GM21526 (cell line): ENCODE measurements at regions not wholly inside any gene's neighbourhood (a gene's known extent, or its start where the extent isn't known, plus 50 kb on each side); places are given as distances from the start of the nearest gene placed in this dataset.

Source experiments
- ATAC-seq: cut with Tn5 transposase; IDR thresholded peaks from one replicate; pipeline ENCODE4 v1.9.1; 2021; ENCODE audit warnings: moderate library complexity; ENCODE audit not compliant: unreplicated experiment, low FRiP score

DNA sequence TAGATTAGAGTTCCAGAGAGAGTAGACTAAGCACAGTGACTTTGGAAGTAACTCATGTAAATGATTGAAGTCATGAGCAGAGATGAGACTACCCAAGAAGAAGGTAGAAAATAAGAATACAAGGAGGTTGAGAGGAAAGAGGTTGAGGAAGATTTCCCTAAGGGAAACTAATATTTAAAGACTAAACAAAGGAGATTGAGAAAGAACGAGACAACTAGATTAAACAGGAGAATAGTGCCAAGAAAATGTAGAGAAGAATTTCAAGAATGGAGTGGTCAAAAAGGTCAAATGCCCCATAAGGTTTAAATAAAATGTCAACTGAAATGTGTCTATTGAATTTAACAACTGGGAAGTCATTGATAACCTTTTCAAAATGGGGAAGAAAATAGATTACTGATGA, 59.0 kb downstream of the RPS29 start:
- ATAC-seq: no peak

DNA sequence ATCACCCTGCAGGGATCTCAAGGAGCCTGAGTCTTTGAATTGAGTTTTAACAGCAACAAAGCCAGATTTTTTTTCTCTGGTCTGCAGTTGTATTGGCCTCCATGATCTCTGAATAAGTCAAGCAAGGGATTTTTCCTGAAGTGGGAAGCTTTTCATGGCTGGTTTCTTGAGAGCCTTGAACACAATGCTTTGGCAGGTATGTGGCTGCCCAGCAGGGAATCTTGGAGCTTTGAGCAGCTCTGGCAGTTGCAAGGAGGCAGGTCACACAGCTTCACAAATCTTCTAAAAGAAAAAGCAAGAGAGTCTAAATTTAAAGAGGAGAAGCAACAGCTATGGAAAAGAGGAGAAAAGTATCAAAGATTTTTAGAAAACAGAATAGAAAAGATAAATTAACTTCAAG, 60.1 kb downstream of the RPS29 start:
- no peak for ATAC-seq

DNA sequence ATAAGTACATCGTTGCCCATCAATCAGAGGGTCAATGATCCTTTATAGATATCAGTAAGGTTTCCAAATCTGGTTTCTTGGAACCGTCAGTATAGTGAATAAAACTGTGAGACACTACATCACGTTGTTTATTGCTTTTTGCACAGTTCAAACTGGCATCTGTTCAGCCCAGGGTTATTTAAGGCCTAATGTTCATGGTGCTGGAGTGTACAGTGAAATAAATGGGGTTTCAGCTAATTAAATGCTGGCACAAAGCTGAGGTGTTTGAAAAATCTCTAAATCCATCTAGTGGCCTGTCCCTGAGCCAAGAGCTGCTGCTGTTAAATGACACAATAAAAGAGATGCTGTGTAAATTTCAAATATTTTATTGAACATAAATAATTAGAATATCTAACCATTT, 69.9 kb downstream of the RPS29 start:
- no peak for ATAC-seq

DNA sequence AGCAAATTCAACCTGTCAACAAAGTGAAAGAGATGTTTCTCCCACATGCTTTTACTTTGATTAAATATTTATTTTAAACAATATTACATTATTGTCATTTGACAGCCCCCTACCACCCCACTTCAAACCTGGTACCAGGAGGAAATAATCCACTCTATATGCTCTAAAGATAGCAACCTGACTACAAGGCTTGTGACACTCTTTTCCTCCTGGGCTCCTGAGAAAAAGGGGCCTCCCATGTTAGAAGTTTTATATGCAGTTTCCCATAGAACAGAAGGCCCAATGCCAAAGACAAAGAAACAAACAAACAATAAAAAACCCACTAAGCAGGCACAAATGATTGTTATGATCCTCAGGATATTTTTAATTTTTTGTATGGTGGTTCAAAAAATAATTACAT, 73.6 kb downstream of the RPS29 start:
- ATAC-seq: no peak

DNA sequence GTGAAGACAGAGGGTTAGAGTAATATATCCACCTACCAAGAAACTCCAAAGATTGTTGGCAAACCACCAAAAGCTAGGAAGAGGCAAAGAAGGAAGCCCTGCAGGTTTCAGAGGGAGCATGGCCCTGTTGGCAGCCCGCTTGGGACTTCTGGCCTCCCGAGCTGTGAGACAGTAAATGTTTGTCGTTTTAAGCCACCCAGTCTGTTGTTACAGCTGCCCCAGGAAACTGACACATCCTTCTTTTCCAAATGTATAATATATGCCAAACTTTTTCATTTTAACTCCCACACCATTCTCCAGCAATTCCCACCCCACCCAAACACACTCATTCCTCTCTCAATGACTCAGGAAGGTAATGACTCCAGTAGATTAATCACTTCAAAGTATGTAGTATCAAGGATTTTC, 74.0 kb downstream of the RPS29 start:
- ATAC-seq: no peak

DNA sequence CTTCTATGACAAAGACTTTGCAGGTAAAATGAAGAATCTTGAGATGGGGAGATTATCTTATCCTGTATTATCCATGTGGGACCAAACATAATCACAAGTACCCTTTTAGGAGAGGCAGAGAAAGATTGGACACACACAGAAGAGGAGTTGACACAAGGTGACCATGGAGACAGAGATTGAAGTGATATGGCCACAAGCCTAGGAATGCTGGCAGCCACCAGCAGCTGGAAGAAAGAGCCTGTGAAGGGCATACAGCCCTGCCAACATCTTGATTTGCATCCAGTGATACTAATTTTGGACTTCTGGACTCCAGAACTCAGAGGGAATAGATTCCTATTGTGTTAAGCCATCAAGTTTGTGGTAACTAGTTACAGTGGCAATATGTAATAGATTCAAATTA, 78.1 kb downstream of the RPS29 start:
- ATAC-seq: no peak

DNA sequence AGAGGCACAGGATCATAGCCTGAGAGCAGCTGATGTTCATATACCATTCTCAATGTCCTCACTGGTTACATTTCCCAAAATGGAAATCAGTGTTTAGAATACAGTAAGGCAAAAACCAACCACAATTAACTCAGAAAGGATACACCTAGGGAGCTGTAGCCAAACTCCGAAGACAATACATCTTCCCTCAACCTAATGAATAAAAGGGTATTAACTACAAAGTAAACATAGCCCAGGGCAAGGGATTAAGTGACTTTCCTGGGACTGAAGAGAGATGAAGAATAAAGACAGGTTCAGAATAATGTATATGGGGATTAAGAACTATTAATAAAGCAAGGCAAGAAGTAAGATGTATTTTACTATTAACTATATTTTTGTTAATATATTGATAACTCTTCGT, 79.5 kb downstream of the RPS29 start:
- no peak for ATAC-seq

DNA sequence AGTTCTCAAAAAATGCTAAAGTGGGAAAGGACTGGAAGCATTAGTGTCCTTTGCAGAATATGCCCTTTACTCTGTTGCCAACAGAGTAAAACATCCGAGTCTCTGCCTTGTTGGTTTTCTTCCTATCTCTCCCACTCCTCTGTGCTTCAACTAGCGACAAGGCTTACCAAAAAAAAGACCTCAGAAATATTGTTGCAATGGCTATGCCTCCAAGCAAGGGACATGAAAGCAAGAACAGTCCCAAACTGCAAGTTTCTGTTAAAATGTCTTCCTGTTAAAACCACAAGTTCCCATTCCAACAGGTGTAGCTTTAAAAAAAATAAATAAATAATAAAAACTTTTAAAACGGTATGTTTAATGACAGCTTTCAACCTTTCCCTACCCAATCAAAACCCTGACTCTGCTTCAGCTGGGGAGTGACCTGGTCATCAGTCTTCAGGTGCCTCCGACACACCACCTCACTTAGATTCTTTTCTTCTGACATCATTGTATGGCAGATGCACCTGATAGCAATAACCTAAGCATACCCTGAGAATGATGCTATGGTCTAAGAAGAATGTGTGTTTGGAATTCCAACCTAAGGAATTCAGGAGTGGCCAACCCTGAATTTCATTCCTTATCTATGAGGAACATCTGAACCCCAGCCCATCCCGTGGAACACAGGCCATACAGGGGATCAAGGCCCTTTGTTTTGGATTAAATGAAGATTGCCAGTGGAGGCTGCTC, 81.0 kb downstream of the RPS29 start:
- no peak for ATAC-seq

DNA sequence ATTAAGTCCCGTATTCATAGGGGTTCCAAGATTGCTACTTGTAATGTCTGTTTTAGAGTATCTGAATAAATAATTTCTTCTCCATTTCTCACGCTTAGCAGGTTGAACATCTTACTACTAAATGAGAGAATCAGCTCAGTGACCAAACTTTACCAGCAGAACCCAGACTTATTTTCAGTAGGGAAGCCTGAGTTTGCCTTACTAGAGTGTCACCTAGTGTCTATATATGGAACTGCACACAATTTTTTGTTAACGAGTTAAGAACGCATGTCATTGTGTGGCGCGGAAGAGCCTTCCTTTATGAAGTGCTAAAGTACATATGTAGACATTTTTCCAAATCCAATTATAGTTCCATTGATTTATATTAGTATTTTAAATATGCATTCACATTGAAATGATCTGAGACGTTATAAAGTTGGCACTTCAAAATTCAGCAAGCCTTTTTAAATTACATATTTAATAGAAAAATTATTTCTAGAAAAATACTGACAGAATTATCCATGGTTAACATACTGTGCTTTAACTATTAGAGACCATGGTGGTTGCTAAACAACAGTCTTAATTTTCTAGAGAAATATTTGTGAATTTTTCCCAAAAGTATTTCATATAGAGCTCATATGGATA, 88.3 kb downstream of the RPS29 start:
- peak; percentile 89 for ATAC-seq

DNA sequence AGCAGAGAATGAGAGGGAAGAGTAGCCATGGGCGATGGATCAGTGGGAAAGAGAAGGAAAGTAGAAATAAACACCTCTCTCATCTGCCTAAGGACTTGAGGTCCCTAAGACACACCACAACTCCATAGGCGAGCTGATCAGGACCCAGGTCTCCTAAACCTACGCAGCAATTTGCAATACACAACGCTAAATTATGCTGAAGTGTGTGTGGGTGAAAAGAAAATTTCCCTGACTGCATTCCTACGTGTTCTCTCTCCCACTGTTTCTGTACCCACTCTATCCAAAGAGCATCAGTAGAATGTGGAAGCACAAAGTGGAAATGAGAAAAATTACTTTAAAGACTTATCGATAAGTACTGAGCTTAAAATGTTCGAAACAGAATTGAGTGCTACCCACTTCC, 88.9 kb downstream of the RPS29 start:
- no peak for ATAC-seq

DNA sequence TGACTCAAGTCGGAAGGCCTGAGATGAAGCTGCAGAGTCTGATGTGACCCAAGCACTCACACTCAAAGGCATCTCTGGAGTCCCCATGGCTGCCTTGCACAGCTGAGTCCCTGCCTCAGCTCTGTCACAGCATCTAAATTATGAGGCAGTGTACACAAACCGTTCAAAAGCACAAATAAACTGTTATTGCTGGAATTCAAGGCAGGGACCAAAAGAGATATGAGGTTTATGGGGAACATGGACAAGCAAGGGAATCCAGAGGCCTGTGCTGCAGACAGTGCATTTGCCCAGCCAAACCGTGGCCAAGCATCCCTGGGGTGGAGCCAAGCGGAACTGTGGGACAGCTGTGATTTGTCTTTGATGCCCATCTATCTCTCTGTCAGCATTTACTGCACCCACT, 91.3 kb downstream of the RPS29 start:
- no peak for ATAC-seq

DNA sequence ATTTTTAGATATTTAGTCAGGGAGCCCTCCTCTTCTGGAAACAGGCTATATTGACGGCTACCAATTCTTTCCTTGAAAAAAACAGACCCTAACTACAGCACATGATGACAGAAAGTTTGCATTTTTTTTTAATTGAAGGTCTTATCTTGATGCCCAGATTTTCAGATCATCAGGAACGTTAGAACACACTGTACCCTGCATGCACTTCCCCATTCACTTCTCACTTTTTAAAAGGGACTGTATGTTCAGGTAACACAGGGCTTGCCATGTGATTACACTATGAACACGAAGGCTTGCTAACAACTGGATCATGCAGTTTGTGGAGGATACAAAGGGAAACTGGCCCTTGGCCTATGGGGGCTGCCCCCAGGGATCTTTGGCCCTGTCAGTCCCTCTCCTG, 92.6 kb downstream of the RPS29 start:
- ATAC-seq: no peak

DNA sequence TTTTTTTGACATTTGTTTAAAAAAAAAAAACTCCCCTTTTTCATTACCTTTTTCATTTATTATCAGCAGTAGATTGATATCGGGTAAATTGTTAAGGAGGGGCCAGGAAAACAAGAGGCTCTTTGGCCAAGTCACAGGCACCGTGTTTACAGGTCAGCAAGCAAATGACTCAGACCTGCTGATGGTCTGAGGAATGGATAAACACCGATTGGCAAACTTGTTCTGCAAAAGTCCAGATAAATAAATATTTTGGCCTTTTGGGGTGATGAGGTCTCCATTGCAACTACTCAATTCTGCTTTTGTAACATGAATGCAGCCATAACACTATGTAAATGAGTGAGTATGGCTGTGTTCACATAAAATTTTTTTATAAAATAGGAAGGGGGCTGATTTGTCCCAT, 94.0 kb downstream of the RPS29 start:
- no peak for ATAC-seq

DNA sequence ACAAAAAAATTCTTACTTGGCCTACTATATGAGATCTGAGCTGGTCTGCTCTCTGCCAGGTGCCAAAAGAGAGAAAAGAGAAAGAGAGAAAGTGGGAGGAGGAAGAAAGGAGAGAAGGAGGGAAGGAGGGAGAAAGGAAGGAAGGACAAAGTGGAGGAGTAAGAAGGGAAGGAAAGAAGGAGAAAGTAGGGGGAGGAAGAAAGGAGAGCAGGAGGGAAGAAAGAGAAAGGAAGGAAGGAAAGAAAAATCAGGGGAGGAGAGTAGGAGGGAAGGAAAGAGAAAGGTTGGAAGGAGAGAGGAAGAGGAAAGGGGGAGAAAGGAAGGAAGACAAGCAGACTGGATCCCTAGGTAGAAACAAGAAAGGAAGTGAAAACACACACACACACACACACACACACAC, 96.8 kb downstream of the RPS29 start:
- ATAC-seq: no peak

DNA sequence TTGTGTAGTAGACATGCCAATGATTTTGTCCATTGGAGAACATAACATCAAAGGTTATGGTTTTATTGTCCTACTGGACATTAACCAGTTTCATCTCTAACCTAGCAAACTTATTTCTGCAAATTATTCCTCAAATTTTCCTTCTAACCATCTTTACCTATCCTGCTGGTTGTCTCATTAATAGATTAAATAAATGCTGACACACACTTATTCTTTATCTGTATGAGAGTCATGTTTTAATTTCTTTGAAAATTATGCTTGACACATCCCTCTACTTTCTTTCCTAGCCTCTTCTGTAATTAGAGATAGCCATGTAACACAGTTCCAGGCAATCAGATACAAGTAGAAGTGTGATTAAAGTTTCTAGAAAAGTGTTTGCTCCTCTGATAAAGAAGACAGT, 98.9 kb downstream of the RPS29 start:
- no peak for ATAC-seq

DNA sequence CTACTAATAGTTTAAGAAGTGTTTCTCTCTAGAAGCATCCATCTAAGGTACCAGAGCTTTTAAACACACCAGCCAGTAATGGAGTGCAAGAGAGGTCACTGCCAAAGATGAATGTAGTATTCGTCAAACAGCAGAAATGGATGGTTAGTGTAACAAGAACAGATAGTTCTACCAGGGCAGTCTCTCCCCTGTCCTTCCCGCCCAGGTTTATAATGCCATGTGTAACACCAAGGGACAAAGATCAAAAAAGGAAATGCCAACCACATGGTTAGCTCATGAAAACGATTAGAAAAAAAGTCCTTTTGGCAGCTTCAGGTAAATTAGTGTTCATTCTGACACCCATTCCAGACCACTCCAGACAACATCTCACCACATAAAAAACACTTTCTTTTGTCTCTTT, 100.9 kb downstream of the RPS29 start:
- ATAC-seq: no peak

DNA sequence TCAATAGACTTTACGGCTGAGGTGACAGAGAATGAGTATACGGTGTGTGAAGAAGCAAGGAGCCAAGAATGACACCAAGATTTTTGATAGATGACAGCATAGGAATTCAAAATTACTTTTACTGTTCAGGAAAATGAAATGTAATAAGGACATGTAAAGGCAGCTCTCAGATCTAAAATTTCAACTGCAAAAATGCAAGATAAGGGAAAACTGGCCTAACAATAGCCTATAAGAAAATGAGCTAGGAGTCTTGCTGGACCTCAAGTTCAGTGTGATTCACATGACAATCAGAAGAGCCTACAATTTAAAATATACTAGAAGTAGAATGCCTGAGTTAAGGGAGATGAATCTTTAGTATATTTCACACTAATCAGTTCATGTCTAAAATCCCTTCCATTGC, 102.0 kb downstream of the RPS29 start:
- no peak for ATAC-seq

DNA sequence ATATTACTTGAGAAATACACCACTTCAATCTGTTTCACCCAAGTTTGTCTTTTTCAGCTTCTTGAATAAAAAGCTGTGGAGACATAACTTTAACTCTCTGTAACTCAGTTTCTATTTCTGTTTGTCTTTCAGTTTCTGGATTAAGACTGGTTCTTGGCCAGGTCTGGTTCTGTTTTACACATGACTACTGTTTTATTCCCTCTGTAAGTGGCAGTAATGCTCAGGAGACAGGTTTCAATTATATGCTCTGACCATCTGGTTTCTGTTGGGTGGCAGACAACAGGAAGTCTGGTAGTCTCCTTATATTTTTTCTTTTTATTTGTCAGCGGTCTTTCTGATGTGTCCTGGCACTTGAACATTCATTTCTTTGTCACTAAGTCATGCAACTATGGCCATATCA, 102.9 kb downstream of the RPS29 start:
- ATAC-seq: peak; percentile 69

DNA sequence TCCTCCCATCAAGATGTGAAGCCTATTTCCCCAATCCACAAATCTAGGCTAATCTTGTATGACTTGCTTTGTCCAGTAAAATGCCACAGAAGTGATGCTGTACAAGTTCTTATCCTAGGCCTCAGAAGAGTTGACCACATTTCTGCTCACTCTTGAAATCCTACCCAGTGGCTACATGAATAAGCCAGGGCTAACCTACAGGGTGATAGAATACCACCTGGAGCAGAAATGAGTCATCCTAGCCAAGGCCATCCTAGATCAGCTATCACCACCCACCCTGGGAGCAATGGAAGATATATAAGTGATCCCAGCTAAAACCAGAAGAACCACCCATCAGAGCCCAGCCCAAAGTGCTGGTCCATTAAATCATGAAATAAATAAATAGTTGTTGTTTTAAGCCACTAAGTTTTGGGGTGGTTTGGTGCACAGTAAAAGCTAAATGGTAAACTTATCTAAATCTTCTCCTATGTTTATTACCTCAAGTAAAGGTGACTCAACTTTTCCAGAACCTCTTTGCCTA, 105.1 kb downstream of the RPS29 start:
- ATAC-seq: no peak

DNA sequence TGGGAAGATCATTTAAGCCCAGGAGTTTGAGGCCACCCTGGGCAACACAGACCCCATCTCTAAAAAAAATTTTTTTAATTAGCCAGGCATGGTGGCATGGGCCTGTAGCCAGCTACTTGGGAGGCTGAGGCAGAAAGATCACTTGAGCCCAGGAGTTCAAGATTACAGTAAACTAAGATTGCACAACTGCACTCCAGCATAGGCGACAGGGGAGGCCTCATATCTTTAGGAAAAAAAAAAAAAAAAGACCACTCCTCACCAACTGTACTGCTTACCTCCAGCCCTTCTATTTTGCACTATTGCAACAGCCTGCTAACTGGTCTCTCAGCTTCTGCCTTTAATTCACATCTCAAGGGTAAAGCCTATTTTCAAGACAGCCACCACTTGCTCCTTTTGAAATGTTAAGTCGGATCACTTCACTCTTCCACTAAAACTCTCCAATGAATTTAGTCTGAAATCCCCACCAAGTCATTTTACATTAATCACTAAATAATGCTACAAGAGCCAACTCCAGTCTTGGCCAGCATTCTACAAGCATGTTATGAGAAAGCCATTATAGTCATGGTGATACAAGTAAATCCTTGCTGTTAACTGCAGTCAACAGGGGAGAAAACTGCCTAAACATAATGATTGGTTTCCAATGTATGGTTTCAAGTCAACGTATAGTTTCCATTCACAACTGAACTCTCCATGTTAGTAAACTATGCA, 106.0 kb downstream of the RPS29 start:
- no peak for ATAC-seq

DNA sequence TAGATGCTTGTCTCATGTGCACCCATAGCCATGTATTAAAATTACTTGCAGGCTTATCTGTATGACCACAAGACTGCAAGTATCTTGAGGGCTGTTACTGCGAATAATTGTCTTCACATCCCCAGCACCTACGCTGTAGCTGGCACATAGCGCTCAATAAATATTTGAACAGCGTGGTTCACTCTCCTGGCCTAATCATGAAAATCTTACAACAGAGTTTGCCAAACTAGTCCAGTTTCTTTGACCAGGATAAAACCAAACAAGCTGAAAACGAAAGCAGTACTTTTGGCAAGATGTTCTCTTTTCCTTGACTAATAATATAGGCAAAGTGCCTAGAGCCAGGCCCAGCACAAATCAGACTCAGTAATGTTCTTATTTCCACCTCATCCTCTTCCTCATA, 106.7 kb downstream of the RPS29 start:
- no peak for ATAC-seq

DNA sequence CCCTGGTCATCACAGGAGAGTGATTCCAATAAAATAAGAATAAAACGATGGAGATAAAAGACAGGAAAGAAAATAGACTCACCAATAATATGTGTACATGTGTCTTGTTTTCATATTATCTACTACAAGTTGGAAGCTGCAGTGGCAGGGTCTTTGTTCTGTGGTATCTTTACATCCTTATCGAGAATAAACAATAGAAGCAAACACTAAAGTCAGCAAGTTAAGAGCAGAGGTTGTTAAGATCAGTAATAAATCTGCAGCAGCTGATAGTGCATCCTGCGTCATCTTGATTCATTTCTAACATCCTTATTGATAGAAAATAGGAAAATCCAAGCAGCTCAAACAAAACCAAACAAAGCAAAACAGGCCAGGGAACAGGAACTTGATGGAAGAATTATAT, 107.4 kb downstream of the RPS29 start:
- no peak for ATAC-seq
